Breast epithelium (tissue), 3 donors: ENCODE measurements at regions not wholly inside any gene's neighbourhood (a gene's known extent, or its start where the extent isn't known, plus 50 kb on each side); places are given as distances from the start of the nearest gene placed in this dataset.

Source experiments
- POLR2AphosphoS5 ChIP-seq, 3 donors: sonication (generic); formaldehyde crosslinking; IDR thresholded peaks; one replicate each; pipeline ENCODE4 v1.6.1; 2017; ENCODE audit warnings: antibody characterized with exemption in 3 of 3
- TF ChIP-seq, protein P1 (sequence below), 3 donors: fragments of 450-650 bp; IDR thresholded peaks; one replicate each; pipeline ENCODE4 v1.5.1; 2016 to 2017; ENCODE audit warnings: antibody characterized with exemption in 3 of 3, mild to moderate bottlenecking in 3 of 3, moderate library complexity in 3 of 3

DNA sequence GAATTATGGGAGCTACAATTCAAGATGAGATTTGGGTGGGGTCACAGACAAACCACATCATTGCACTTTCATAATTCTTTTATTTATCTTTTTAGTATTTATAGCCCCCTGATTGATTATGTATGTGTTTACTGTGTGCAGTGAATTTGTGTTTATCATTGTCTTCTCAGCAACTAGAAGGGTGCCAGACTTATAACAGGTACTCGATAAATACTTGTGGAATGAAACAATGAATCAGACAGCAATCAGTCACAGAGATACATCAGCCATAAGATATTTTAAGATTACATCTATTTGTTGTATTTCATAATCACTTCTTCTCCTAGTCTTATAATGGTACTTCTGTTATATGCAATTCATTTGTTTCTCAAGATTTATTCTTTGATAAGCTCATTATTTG, 273.2 kb downstream of the PTPRC start:
- TF ChIP-seq, protein P1, sequence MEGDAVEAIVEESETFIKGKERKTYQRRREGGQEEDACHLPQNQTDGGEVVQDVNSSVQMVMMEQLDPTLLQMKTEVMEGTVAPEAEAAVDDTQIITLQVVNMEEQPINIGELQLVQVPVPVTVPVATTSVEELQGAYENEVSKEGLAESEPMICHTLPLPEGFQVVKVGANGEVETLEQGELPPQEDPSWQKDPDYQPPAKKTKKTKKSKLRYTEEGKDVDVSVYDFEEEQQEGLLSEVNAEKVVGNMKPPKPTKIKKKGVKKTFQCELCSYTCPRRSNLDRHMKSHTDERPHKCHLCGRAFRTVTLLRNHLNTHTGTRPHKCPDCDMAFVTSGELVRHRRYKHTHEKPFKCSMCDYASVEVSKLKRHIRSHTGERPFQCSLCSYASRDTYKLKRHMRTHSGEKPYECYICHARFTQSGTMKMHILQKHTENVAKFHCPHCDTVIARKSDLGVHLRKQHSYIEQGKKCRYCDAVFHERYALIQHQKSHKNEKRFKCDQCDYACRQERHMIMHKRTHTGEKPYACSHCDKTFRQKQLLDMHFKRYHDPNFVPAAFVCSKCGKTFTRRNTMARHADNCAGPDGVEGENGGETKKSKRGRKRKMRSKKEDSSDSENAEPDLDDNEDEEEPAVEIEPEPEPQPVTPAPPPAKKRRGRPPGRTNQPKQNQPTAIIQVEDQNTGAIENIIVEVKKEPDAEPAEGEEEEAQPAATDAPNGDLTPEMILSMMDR (IDR thresholded peaks at IDR 0.05) = no peak
- TF ChIP-seq POLR2AphosphoS5 (IDR thresholded peaks at IDR 0.05) = no peak
